Spleen (tissue), 11 donors: ENCODE measurements at regions not wholly inside any gene's neighbourhood (a gene's known extent, or its start where the extent isn't known, plus 50 kb on each side); places are given as distances from the start of the nearest gene placed in this dataset.
"Not testable (repeated sequence)": the region's sequence is repeated elsewhere in the genome, so short reads cannot be mapped to it uniquely, and the experiment has no call there.

Source experiments
- DNase-seq: peaks from one replicate; pipeline ENCODE4 v3.0.0-alpha.2; 2020
- H3K27ac ChIP-seq, 8 donors: fragments of 200-600 bp; sonication (generic) in 7 of 8; 1 replicate in 4 of 8; 2 replicates in 4 of 8; pipeline versions ENCODE4 v1.5.0 to v1.8.0; 2016 to 2021; ENCODE audit warnings: inconsistent platforms in 4 of 8, mild to moderate bottlenecking in 4 of 8, moderate library complexity in 1 of 8
- H3K27me3 ChIP-seq, 7 donors: fragments of 200-600 bp; sonication (generic) in 6 of 7; replicated peaks in 1 of 7; 1 replicate in 4 of 7; 2 replicates in 3 of 7; pipeline versions ENCODE4 v1.5.0 to v1.8.0; 2016 to 2021; ENCODE audit warnings: inconsistent platforms in 3 of 7, mild to moderate bottlenecking in 1 of 7
- H3K36me3 ChIP-seq, 6 donors: fragments of 200-600 bp; sonication (generic) in 5 of 6; 1 replicate in 4 of 6; 2 replicates in 2 of 6; pipeline versions ENCODE4 v1.5.0 to v1.8.0; 2016 to 2021; ENCODE audit warnings: inconsistent platforms in 2 of 6
- H3K4me1 ChIP-seq, 6 donors: fragments of 200-600 bp; sonication (generic) in 5 of 6; 1 replicate in 3 of 6; 2 replicates in 3 of 6; pipeline versions ENCODE4 v1.5.0 to v1.8.0; 2016 to 2021; ENCODE audit warnings: inconsistent platforms in 3 of 6
- H3K4me3 ChIP-seq, 8 donors: fragments of 200-600 bp; sonication (generic) in 7 of 8; 1 replicate in 4 of 8; 2 replicates in 4 of 8; pipeline versions ENCODE4 v1.5.0 to v1.8.0; 2016 to 2021; ENCODE audit warnings: inconsistent platforms in 4 of 8, mild to moderate bottlenecking in 4 of 8, moderate library complexity in 2 of 8
- H3K9me3 ChIP-seq, 8 donors: fragments of 200-600 bp; sonication (generic) in 7 of 8; 1 replicate in 4 of 8; 2 replicates in 4 of 8; pipeline versions ENCODE4 v1.5.0 to v1.8.0; 2016 to 2021; ENCODE audit warnings: inconsistent platforms in 4 of 8
- POLR2A ChIP-seq, 3 donors: fragments of 450-650 bp; IDR thresholded peaks; one replicate each; pipeline ENCODE4 v1.5.1; 2017; ENCODE audit warnings: antibody characterized with exemption in 3 of 3, mild to moderate bottlenecking in 1 of 3
- POLR2AphosphoS5 ChIP-seq, 3 donors: sonication (generic); formaldehyde crosslinking; IDR thresholded peaks; one replicate each; pipeline ENCODE4 v1.5.1; 2017; ENCODE audit warnings: antibody characterized with exemption in 3 of 3
- WGBS, 5 donors: extraction: QIAGEN DNeasy Blood & Tissue Kit in 3 of 5; methylation state at CpG; one replicate each; pipeline versions ENCODE4 v1.1.5 to v1.1.7; 2013 to 2018; 5-methylcytosine and 5-hydroxymethylcytosine counted together
- intact Hi-C: fragments of 100-400 bp; cut with DNase I; formaldehyde crosslinking; loops from one replicate; pipeline ENCODE4 v1.15.0; 2023; ENCODE audit warnings: low total_unique reads
- TF ChIP-seq, protein P1 (sequence below), 11 experiments: fragments of 200-600 bp in 7 of 11; fragments of 450-650 bp in 4 of 11; sonication (generic) in 4 of 11; IDR thresholded peaks in 8 of 11; conservative IDR thresholded peaks in 3 of 11; 1 replicate in 7 of 11; 2 replicates in 4 of 11; pipeline versions ENCODE4 v1.4.0 to v1.8.0; 2016 to 2021; ENCODE audit warnings: antibody characterized with exemption in 11 of 11, inconsistent platforms in 4 of 11, mild to moderate bottlenecking in 1 of 11
- donor health status: healthy with polysubstance abuse.
- donor health status: DM: no; HTN: no; CAD: no; lungs with moderate emphysema.
- donor health status: DM: no; HTN: no; CAD: no.
- donor health status: Bipolar disorder and iron deficiency.
- donor health status: healthy.
- donor health status: DM: no; HTN: no; CAD: no.
- donor health status: DM: yes; HTN: yes; CAD: no.

DNA sequence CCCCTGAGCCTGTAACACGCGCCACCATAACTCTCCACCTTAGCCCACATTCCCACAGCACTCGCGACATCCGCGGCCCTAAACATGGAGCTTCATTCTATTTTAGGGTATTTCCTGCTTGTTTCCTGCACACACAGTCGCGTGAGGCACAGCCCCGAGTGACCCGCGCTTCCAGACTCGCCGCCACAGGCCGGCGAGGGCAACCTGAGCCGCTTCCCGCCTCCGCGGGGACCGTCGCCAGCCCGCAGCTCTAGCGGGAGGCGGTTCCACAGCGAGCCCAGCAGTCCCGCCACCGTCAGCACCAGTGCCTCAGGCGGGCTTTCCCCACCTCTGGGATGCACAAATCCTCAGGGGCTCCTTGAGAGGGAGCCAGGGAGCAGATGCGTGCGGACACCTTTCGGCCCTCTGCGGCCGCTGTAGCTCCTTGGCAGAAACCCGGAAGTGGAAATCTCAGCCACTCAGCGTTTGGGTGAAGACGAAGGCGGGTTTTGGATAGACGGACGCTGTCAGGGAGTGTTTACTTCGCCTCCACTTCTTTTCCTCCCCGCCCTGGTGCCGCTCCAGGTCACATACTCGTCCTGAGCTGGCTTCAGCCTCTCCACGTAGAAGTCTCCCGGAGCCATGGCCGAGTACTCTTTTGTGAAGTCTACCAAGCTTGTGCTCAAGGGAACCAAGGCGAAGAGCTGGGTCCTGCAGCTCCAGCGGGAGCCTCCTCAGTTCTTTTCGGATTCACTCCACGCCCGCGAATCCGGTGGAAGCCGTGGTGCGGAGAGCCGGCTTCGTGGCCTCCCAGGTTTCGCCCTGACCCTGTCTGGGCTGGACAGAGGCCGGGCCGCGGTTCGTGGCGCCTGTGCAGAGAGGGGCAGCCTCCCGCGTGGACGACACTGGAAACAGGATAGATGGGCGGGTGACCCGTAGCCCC, 2177.4 kb upstream of the DEFB115 start:
- peaks cover 3 to 46% (median 31%) of the 10 kb centered on the region in 8 donors for H3K9me3 ChIP-seq
- intact Hi-C loops: no loop called here
- DNase-seq: no peak
- peak overlapping the region in 1 of 8 donors; percentile 71 for H3K27ac ChIP-seq
- whole genome bisulfite sequencing, 5 donors: 39 to 52% (median 43%) methylated on average over 53 to 68 of the region's 68 CpGs
- TF ChIP-seq POLR2A (IDR thresholded peaks at IDR 0.05) (no peak), POLR2AphosphoS5 (IDR thresholded peaks at IDR 0.05) (peak in 1 of 3 donors; percentile 57)
- TF ChIP-seq, protein P1, sequence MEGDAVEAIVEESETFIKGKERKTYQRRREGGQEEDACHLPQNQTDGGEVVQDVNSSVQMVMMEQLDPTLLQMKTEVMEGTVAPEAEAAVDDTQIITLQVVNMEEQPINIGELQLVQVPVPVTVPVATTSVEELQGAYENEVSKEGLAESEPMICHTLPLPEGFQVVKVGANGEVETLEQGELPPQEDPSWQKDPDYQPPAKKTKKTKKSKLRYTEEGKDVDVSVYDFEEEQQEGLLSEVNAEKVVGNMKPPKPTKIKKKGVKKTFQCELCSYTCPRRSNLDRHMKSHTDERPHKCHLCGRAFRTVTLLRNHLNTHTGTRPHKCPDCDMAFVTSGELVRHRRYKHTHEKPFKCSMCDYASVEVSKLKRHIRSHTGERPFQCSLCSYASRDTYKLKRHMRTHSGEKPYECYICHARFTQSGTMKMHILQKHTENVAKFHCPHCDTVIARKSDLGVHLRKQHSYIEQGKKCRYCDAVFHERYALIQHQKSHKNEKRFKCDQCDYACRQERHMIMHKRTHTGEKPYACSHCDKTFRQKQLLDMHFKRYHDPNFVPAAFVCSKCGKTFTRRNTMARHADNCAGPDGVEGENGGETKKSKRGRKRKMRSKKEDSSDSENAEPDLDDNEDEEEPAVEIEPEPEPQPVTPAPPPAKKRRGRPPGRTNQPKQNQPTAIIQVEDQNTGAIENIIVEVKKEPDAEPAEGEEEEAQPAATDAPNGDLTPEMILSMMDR (IDR thresholded peaks at IDR 0.05 in 8 of 11, conservative IDR thresholded peaks at IDR 0.05 in 3 of 11): peak in 1 of 11 experiments; percentile 15
- H3K36me3 ChIP-seq: no peaks in the 10 kb centered on the region
- H3K4me1 ChIP-seq: no peaks in the 10 kb centered on the region
- peak overlapping the region in 2 of 8 donors; percentile 18 to 48 for H3K4me3 ChIP-seq
- H3K27me3 ChIP-seq: no peaks in the 10 kb centered on the region

DNA sequence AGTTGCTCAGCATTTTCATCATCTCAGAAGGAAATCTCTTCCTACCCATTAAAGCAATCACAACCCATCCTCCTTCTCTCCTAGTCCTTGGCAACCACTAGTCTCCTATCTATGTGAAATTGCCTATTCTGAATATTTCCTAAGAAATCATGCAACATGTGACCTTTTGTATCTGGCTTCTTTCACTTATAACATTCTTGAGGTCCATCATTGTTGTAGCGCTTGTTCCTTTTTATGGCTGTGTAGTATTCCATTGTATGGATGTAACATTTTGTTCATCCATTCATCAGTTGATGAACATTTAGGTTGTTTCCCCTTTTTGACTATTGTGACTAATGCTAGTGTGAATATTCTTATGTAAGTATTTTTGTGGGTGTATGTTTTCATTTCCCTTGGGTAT, 2175.8 kb upstream of the DEFB115 start:
- DNase-seq, H3K36me3 ChIP-seq, H3K27me3 ChIP-seq, H3K4me1 ChIP-seq, intact Hi-C loops, H3K27ac ChIP-seq, H3K4me3 ChIP-seq: not testable (repeated sequence)
- 0 to 94% (median 65%) methylated on average over 1 of the region's 1 CpG for WGBS, 5 donors
- H3K9me3 ChIP-seq: peaks cover 3 to 39% (median 23%) of the 10 kb centered on the region in 8 donors

DNA sequence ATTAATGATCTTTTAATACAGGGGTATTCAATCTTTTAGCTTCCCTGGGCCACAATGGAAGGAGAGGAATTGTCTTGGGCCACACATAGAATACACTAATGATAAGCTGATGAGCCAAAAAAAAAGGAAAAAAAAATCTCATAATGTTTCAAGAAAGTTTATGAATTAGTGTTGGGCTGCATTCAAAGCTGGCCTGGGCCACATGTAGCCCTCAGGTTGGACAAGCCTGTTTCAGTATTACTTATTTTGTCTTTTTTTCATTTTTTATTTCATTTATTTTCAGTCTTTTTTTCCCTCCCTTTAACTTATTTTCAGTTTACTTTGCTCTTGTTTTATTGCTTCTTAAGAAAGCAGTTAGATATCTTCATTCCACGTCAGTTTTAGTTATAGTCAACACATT, 2171.8 kb upstream of the DEFB115 start:
- Histone ChIP-seq H3K27me3 (no peaks in the 10 kb centered on the region), H3K4me3 (no peak overlapping the region), H3K9me3 (peaks cover 0 to 23% (median 10%) of the 10 kb centered on the region in 8 donors), H3K4me1 (no peaks in the 10 kb centered on the region), H3K36me3 (no peaks in the 10 kb centered on the region), H3K27ac (no peak overlapping the region)
- no peak for TF ChIP-seq POLR2A (IDR thresholded peaks at IDR 0.05)
- TF ChIP-seq, protein P1 (IDR thresholded peaks at IDR 0.05 in 8 of 11, conservative IDR thresholded peaks at IDR 0.05 in 3 of 11): no peak
- no peak for TF ChIP-seq POLR2AphosphoS5 (IDR thresholded peaks at IDR 0.05)
- DNase-seq: no peak
- intact Hi-C loops: no loop called here
- whole genome bisulfite sequencing, 5 donors: 6 to 19% (median 13%) methylated on average over 1 of the region's 1 CpG

DNA sequence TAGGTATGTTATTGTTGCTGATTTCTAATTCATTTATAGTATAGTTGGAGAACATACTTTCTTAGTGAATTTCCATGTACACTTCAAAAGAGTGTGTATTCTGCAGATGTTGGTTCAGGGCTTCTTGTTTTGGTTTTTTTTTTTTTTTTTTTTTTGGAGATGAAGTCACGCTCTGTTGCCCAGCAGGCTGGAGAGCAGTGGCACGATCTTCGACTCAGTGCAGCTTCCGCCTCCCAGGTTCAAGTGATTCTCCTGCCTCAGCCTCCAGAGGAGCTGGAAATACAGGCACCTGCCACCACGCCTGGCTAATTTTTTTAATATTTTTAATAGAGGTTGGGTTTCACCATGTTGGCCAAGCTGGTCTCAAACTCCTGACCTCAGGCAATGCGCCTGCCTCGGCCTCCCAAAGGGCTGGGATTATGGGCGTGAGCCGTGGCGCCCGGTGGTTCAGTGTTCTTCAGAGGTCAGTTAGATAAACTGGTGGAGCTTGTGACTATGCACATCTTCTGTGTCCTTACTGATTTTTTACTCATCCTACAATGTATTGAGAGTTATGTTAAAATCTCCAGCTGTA, 2171.2 kb upstream of the DEFB115 start:
- H3K36me3 ChIP-seq, H3K4me1 ChIP-seq, H3K27me3 ChIP-seq, intact Hi-C loops, H3K27ac ChIP-seq, H3K4me3 ChIP-seq: not testable (repeated sequence)
- H3K9me3 ChIP-seq: peaks cover 0 to 24% (median 10%) of the 10 kb centered on the region in 8 donors
- 81 to 91% (median 86%) methylated on average over 11 of the region's 11 CpGs for WGBS, 5 donors
- peak; percentile 39 for DNase-seq

DNA sequence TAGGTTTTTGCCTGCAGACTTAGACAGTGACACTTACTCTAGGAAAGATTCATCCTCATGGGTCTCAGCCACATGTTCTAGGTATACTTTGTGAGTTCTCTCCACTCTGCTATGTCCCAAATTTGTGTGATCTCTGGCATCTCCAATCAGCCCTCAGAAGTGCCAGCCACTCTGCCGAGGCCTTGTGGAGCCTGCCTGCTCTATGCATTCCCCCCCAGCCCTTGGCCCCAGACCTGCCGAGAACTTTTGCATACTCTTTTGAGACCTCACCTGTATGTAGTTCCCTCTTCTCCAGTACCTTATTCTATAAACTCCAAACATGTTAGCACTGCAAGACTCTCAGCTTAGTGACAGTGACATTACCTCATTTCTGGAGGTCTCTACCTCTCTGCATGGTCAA, 2170.5 kb upstream of the DEFB115 start:
- peaks cover 0 to 21% (median 6%) of the 10 kb centered on the region in 8 donors for H3K9me3 ChIP-seq
- 74 to 92% (median 83%) methylated on average over 2 of the region's 2 CpGs for WGBS, 5 donors

DNA sequence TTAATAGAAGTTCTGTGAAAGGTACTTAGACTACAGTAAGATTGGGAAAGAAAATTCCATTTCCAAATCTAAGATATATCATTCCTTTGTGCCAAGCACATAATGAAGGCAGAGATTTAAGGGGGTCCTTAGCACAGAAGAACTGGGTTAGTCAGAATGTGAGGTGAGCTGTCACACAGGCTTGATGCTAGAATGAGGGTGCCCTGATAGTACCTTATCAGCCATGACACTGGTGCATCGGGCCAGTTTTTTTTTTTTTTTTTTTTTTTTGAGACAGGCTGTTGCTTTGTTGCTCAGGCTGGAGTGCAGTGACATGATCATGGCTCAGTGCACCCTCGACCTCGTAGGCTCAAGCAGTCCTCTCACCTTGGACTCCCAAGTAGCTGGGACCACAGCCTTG, 2169.6 kb upstream of the DEFB115 start:
- intact Hi-C loops, H3K27ac ChIP-seq, H3K36me3 ChIP-seq, H3K4me1 ChIP-seq, H3K4me3 ChIP-seq, DNase-seq, H3K27me3 ChIP-seq: not testable (repeated sequence)
- WGBS, 5 donors: 48 to 100% (median 66%) methylated on average over 2 to 3 of the region's 3 CpGs
- H3K9me3 ChIP-seq: peaks cover 0 to 20% (median 5%) of the 10 kb centered on the region in 8 donors

More for the DNA sequence above, 2170.5 kb upstream of the DEFB115 start:
- no peak overlapping the region for H3K27ac ChIP-seq
- DNase-seq: peak; percentile 33
- TF ChIP-seq POLR2AphosphoS5 (IDR thresholded peaks at IDR 0.05): no peak
- no peaks in the 10 kb centered on the region for H3K27me3 ChIP-seq
- no peaks in the 10 kb centered on the region for H3K36me3 ChIP-seq
- no peak overlapping the region for H3K4me3 ChIP-seq
- intact Hi-C loops: no loop called here
- H3K4me1 ChIP-seq: no peaks in the 10 kb centered on the region

DNA sequence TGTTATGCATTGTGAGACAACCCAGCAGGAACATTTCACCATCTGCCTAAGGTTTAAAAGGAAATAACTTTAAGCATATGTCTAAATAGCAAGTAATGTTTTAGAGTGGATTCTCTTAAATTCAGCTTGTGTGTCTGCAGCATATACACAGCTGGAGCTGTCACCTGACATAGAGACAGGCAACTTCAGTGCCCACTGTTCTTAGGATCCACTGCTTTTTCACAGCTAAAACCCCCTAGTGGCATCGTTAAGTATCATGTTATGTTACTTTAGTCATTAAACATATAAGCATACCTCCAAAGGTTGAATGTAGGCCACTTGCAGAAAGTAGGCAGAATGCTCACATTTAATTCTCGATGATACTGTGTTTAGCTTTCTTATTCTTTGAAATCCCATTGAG, 2169.0 kb upstream of the DEFB115 start:
- H3K27me3 ChIP-seq, H3K27ac ChIP-seq, H3K4me3 ChIP-seq, H3K4me1 ChIP-seq, intact Hi-C loops, DNase-seq, H3K36me3 ChIP-seq: not testable (repeated sequence)
- 58 to 77% (median 70%) methylated on average over 2 of the region's 2 CpGs for WGBS, 5 donors
- peaks cover 0 to 20% (median 6%) of the 10 kb centered on the region in 8 donors for H3K9me3 ChIP-seq

DNA sequence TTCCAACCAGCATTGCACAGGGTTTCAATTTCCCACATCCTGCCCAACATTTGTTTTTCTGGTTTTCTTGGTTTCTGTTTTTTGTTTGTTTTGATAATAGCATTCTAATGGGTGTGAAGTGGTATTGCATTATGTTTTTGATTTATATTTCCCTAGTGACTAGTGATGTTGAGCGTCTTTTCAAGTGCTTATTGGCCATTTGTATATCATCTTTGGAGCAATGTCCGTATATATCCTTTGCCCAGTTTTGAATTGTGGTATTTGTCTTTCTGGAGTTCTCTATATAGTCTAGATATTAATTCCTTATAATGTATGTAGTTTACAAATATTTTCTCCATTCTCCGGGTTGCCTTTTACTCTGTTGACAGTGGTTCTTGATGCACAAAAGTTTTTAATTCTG, 2168.1 kb upstream of the DEFB115 start:
- H3K4me1 ChIP-seq, H3K4me3 ChIP-seq, DNase-seq, H3K27me3 ChIP-seq, intact Hi-C loops, H3K27ac ChIP-seq, H3K36me3 ChIP-seq: not testable (repeated sequence)
- peaks cover 0 to 18% (median 6%) of the 10 kb centered on the region in 8 donors for H3K9me3 ChIP-seq
- 42 to 64% (median 54%) methylated on average over 3 of the region's 3 CpGs for WGBS, 5 donors
